SK-N-MC (cell line): ENCODE measurements at regions not wholly inside any gene's neighbourhood (a gene's known extent, or its start where the extent isn't known, plus 50 kb on each side); places are given as distances from the start of the nearest gene placed in this dataset.

Source experiments
- EZH2 ChIP-seq: fragments of 200-600 bp; sonication (generic); IDR thresholded peaks from one replicate; pipeline ENCODE4 v1.6.1; 2017; ENCODE audit warnings: antibody characterized with exemption
- POLR2AphosphoS5 ChIP-seq: IDR thresholded peaks from 2 replicates; pipeline ENCODE4 v1.6.1; 2012; ENCODE audit warnings: mild to moderate bottlenecking, low read depth, low read length, borderline replicate concordance

GRCh38 chr10:44809647-44810046 is 101.5 kb upstream of the TMEM72 start:
- TF ChIP-seq EZH2 (no peak), POLR2AphosphoS5 (no peak)
